Activated gamma-delta T cell treated with anti-CD3 and anti-CD28 coated beads, Interleukin-2, amount 50 U/mL, for 16 hours (primary cell): ENCODE measurements at regions not wholly inside any gene's neighbourhood (a gene's known extent, or its start where the extent isn't known, plus 50 kb on each side); places are given as distances from the start of the nearest gene placed in this dataset.
"Not testable (repeated sequence)": the region's sequence is repeated elsewhere in the genome, so short reads cannot be mapped to it uniquely, and the experiment has no call there.

Experiments
- DNase-seq: peaks from one replicate; pipeline ENCODE4 v3.0.0-alpha.2; 2020; ENCODE audit warnings: low read depth

- DNase-seq = no peak
Observed at GRCh38 chr5:108531367-108532128, 149.7 kb upstream of the FBXL17 start.

GRCh38 chr5:108530706-108531105 is 148.8 kb upstream of the FBXL17 start:
- DNase-seq = no peak

GRCh38 chr5:108529381-108529780 is 147.5 kb upstream of the FBXL17 start:
- DNase-seq = no peak

- no peak for DNase-seq
Observed at GRCh38 chr5:108528655-108529054, 146.8 kb upstream of the FBXL17 start.

- no peak for DNase-seq
Observed at GRCh38 chr5:108524564-108524963, 142.7 kb upstream of the FBXL17 start.

- DNase-seq = no peak
Observed at GRCh38 chr5:108523360-108523759, 141.5 kb upstream of the FBXL17 start.

- DNase-seq = no peak
Observed at GRCh38 chr5:108521841-108522506, 140.1 kb upstream of the FBXL17 start.

GRCh38 chr5:108521011-108521700 is 139.3 kb upstream of the FBXL17 start:
- DNase-seq = no peak

- no peak for DNase-seq
Observed at GRCh38 chr5:108516785-108517184, 134.9 kb upstream of the FBXL17 start.

GRCh38 chr5:108515517-108516105 is 133.7 kb upstream of the FBXL17 start:
- no peak for DNase-seq

- DNase-seq = no peak
Observed at GRCh38 chr5:108508979-108509378, 127.1 kb upstream of the FBXL17 start.

GRCh38 chr5:108507631-108508030 is 125.7 kb upstream of the FBXL17 start:
- no peak for DNase-seq

- DNase-seq = no peak
Observed at GRCh38 chr5:108505608-108506007, 123.7 kb upstream of the FBXL17 start.

GRCh38 chr5:108504974-108505373 is 123.1 kb upstream of the FBXL17 start:
- DNase-seq = no peak

GRCh38 chr5:108503986-108504385 is 122.1 kb upstream of the FBXL17 start:
- no peak for DNase-seq

- DNase-seq = not testable (repeated sequence)
Observed at GRCh38 chr5:108495615-108496014, 113.7 kb upstream of the FBXL17 start.

- DNase-seq = no peak
Observed at GRCh38 chr5:108487951-108488350, 106.1 kb upstream of the FBXL17 start.

- no peak for DNase-seq
Observed at GRCh38 chr5:108484035-108484434, 102.1 kb upstream of the FBXL17 start.

- DNase-seq = no peak
Observed at GRCh38 chr5:108481355-108481931, 99.5 kb upstream of the FBXL17 start.

GRCh38 chr5:108472237-108472636 is 90.3 kb upstream of the FBXL17 start:
- DNase-seq = no peak

GRCh38 chr5:108467563-108467962 is 85.7 kb upstream of the FBXL17 start:
- no peak for DNase-seq

- DNase-seq = no peak
Observed at GRCh38 chr5:108461628-108462367, 79.9 kb upstream of the FBXL17 start.
